ENCODE measurements at regions not wholly inside any gene's neighbourhood (a gene's known extent, or its start where the extent isn't known, plus 50 kb on each side); places are given as distances from the start of the nearest gene placed in this dataset.

DNA sequence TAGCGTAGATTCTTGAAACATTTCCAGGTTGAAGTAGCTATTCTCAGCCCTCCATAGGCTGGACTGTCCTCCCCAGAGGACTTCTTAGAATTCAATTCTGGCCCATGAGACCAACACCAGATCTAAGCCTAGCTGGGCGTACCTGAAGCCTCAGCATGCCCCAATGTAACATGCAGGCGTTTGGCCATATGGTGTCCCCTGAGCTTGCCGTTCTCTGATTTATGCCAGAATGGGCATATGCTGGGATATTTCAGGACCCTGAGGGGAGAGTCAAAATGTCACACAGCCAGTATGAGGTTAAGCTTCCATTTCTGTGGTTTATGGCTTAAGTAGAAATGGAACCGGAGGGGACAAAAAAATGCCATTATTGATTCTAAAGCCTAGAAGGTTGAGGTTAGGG lies 317.7 kb upstream of the OBI1 start:
- peaks cover 0 to 4% (median 0%) of the 10 kb centered on the region in 3 donors for H3K27me3 ChIP-seq (ENCODE audit: insufficient read depth in 3 of 3, low read length in 2 of 3)
- no peaks in the 10 kb centered on the region for H3K4me1 ChIP-seq
- DNase-seq = no peak
- WGBS, 3 donors = 73 to 82% (median 82%) methylated on average over 5 of the region's 5 CpGs
- no peak for TF ChIP-seq CTCF (IDR thresholded peaks at IDR 0.05)
- no peaks in the 10 kb centered on the region for H3K36me3 ChIP-seq (ENCODE audit: insufficient read depth in 1 of 2, low read depth in 1 of 2)
- no peaks in the 10 kb centered on the region for H3K9me3 ChIP-seq
- no peak overlapping the region for H3K27ac ChIP-seq
- ATAC-seq = no peak
- H3K4me3 ChIP-seq = no peak overlapping the region
- intact Hi-C loops (cut with DNase I) = loop anchor here (5.0 kb wide), 2 partner anchors 664 to 839 kb away; no protein-coding TSS in a partner anchor

DNA sequence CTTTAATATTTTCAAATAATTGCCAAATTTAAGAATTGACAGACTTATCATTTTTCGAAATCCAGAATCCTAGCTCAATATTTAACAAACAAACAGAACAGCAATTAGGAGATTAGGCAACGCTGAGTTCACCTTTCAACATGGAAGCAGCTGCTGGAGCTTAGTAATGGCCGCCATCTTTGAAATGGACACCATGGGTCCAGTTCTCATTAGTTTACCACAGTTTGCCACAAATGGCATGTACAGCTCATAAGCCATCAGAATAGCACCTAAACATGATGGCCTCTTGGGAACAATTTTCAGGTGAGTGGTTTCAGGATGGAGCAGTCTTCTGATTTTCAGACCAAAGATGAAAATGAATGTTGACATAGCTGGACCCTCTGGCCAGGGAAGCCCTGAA lies 313.6 kb upstream of the OBI1 start:
- DNase-seq (no peak), ATAC-seq (no peak)
- 83 to 92% (median 85%) methylated on average over 3 of the region's 3 CpGs for WGBS, 3 donors
- TF ChIP-seq CTCF (IDR thresholded peaks at IDR 0.05) = no peak
- intact Hi-C loops (cut with DNase I) = no loop called here
- Histone ChIP-seq H3K27me3 (ENCODE audit: insufficient read depth in 3 of 3, low read length in 2 of 3) (peaks cover 0 to 4% (median 0%) of the 10 kb centered on the region in 3 donors), H3K4me1 (no peaks in the 10 kb centered on the region), H3K4me3 (no peak overlapping the region), H3K9me3 (no peaks in the 10 kb centered on the region), H3K36me3 (ENCODE audit: insufficient read depth in 1 of 2, low read depth in 1 of 2) (no peaks in the 10 kb centered on the region), H3K27ac (no peak overlapping the region)

DNA sequence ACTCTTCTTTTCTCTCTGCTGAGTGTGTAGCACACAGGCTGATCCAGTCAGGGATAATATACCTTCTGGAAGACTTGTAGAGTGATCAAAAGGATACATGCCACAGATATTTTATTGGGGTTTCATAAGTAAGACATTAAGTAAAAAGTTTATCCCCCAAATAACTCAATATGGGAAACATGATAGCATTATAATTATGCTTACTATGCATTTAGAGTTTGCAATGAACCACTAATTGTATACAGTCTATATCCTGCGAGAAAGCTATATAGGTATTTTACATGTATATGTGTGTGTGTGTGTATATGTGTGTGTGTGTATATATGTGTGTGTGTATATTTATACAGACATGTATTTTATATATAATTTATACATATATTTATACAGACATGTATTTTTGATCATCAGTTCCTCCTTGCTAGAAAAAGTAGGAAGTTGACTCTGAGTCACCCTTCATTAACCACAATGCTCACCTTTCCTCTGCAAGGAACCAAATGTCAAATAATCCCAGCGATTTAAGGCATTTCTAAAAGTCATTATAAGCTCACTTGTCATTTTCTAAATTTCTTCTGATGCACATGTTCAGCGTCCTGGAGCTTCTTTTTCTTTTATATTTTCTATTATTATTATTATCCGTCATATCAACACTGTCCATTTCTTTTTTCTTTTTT lies 312.5 kb upstream of the OBI1 start:
- Histone ChIP-seq H3K27ac (no peak overlapping the region), H3K27me3 (ENCODE audit: insufficient read depth in 3 of 3, low read length in 2 of 3) (peaks cover 0 to 1% (median 0%) of the 10 kb centered on the region in 3 donors), H3K4me3 (no peak overlapping the region), H3K36me3 (ENCODE audit: insufficient read depth in 1 of 2, low read depth in 1 of 2) (no peaks in the 10 kb centered on the region), H3K9me3 (no peaks in the 10 kb centered on the region), H3K4me1 (no peaks in the 10 kb centered on the region)
- DNase-seq (no peak), ATAC-seq (no peak)
- 75 to 89% (median 81%) methylated on average over 4 of the region's 4 CpGs for WGBS, 3 donors
- no peak for TF ChIP-seq CTCF (IDR thresholded peaks at IDR 0.05)
- intact Hi-C loops (cut with DNase I) = no loop called here

GRCh38 chr13:78960881-78961280 lies 301.9 kb upstream of the OBI1 start:
- Histone ChIP-seq H3K27me3 (ENCODE audit: insufficient read depth in 3 of 3, low read length in 2 of 3) (no peaks in the 10 kb centered on the region), H3K9me3 (no peaks in the 10 kb centered on the region), H3K4me3 (no peak overlapping the region), H3K36me3 (ENCODE audit: insufficient read depth in 1 of 2, low read depth in 1 of 2) (no peaks in the 10 kb centered on the region), H3K4me1 (no peaks in the 10 kb centered on the region), H3K27ac (no peak overlapping the region)
- no peak for ATAC-seq
- 68 to 82% (median 74%) methylated on average over 8 of the region's 8 CpGs for WGBS, 3 donors
- no peak for TF ChIP-seq CTCF (IDR thresholded peaks at IDR 0.05)
- no peak for DNase-seq
- intact Hi-C loops (cut with DNase I) = no loop called here

DNA sequence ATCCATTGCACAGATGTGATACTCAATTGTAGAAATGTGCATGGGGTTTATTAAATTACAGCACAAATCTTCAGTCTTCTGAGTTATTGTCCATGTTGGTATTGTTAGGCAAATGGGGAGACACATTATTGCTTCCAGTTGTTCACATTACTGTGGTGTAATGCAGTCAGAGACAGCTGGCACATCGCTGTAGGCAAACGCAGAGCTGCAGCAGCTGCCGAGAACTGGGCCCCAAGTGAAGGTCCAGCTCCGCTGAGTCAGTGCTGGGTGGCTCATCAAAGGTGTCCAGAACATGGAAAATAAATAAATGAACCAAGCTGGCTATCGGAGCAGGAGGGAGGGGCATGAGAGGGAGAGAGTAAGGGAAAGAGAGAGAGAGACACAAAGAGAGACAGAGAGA lies 299.1 kb upstream of the OBI1 start:
- no peak overlapping the region for H3K4me3 ChIP-seq
- TF ChIP-seq CTCF (IDR thresholded peaks at IDR 0.05) = no peak
- H3K27ac ChIP-seq = no peak overlapping the region
- ATAC-seq (no peak), DNase-seq (no peak)
- 17 to 28% (median 21%) methylated on average over 5 of the region's 5 CpGs for WGBS, 3 donors
- H3K4me1 ChIP-seq = no peaks in the 10 kb centered on the region
- no peaks in the 10 kb centered on the region for H3K27me3 ChIP-seq (ENCODE audit: insufficient read depth in 3 of 3, low read length in 2 of 3)
- no peaks in the 10 kb centered on the region for H3K36me3 ChIP-seq (ENCODE audit: insufficient read depth in 1 of 2, low read depth in 1 of 2)
- H3K9me3 ChIP-seq = no peaks in the 10 kb centered on the region
- intact Hi-C loops (cut with DNase I) = no loop called here
